ENCODE measurements at regions not wholly inside any gene's neighbourhood (a gene's known extent, or its start where the extent isn't known, plus 50 kb on each side); places are given as distances from the start of the nearest gene placed in this dataset.

DNA sequence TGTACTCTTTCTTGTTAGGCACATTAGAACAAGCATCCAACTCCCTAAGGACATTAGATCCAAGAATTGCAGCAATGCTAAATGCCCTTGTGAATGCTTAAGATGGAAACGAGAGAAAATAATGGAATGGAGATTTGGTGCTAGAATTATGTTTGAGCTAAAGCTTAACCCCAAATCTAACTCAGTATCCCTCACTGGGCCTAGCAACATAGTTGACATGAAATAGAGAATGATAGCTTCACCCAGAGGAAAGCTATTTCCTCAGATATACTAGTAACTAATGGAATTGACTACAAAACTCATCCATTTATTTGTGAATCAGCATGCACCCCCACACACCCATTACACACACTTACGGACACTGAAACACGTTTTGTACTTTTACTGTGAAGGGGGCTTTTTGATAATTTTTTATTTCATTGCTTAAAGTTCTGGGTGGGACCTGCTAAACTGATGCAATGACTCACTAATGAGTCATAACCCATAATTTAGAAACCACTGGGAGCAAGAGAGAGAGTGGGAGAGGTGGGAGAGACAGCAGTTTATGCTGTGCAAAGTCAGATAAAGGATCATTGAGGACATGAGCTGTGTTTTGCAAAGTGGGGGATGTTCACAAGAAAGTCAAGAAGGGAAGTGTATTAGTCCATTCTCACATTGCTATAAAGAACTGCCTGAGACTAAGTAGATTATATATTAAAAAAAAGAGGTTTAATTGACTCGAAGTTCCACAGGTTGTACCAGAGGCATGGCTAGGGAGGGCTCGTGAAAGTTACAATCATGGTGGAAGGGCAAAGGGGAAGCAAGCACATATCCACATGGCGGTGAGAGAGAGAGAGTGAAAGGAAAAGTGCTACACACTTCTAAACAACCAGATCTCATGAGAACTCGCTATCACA, 382.7 kb downstream of the SFMBT2 start:
- no peak for DNase-seq (ENCODE audit: low read depth)

DNA sequence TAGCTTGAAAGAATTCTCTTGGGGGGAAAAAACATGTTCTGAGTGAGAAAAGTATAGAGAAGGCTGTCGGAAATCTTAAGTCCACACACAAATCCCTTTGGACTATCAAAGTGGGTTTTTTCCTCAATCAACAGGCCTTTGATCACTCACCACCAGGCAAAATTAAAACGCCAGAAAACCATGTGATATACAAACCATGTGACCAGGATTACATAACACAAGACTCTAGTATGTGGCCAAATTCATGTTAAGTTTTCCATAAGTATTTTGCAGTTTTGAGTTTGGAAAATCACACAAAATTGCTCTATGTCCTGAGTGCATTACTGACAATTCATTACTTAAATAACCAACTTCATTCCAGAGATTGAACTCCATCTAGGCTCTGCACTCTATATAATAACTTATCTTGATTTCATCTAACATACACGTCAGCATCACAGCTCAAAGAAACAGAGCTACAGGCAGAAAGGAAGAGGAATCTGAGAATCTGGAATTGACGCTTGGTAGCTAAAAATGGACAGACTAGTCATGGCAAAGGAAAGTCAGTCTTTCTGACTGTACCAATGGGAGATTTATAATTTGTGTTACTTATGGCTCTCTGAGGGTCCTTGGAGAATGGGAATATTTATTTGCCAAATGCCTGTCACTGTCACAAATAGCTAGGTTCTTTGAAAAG, 383.5 kb downstream of the SFMBT2 start:
- no peak for DNase-seq (ENCODE audit: low read depth)

DNA sequence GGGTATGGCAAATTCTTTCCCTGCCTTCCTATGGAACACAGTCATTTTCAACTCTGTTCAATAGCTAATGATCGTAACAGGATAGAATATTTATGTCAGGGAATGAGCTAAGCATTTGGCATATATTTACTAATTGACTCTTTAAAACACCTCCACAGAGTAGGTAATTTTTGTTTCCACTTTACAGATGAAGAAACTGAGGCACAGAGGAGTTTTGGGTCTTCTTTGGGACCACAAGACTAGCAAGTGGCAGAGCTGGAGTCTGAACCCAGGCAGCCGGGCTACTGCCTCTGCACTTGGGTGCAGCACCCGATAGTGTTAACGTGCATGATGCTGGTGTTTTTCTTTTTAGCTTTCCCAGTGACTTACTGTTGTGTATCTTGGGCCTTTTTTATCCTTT, 384.0 kb downstream of the SFMBT2 start:
- no peak for DNase-seq (ENCODE audit: low read depth)

DNA sequence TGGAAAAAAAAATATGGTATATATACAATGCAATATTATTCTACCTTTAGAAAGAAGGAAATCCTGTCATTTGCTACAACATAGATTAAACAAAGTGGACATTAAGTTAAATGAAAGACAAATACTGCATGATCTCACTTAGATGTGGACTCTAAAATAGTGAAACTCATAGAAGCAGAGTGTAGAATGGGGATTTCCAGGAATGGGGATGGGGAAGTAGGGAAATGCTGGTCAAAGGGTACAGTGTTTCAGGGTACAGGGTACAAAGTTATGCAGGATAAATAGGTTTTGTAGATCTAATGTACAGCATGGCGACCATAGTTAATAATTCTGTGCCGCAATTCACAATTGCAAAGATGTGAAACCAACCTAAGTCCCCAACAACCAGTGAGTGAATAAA, 385.5 kb downstream of the SFMBT2 start:
- DNase-seq (ENCODE audit: low read depth), result no peak

DNA sequence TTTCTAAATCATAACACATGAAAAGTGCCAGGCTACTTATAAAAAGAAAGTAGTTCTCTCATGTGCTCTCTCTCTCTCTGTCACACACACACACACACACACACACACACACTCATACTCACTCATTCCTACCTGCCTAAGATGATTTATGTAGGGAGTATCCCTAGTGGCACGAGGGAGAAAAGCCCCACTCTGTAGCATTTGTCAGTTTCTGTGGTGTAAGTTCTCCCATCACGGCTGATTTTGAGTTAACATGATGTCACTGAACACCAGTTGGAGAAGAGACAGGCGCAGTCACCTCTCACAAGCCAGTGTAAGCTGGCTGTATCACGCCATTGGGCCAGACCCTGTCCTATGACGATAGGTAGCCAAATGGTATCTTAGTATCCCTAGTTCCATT, 395.4 kb downstream of the SFMBT2 start:
- DNase-seq (ENCODE audit: low read depth), result no peak

DNA sequence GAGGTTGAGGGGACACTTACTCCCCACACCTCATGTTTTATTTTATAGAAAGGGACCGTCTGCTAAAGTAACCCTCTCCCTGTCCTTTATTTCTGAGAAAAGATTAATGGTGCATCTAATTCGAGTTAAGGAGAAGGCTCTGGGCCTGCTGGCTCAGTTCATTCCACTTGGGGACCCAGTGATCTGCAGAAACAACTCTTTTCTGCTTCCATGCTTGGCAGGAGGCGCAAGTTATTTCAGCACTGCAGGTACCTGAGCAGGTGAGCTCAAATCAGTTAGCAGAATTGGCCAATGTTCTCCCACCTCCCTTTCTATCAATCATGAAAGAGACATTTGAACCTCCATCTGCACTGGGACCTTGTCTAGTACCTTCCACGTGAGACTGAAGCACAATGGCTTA, 396.1 kb downstream of the SFMBT2 start:
- no peak for DNase-seq (ENCODE audit: low read depth)

DNA sequence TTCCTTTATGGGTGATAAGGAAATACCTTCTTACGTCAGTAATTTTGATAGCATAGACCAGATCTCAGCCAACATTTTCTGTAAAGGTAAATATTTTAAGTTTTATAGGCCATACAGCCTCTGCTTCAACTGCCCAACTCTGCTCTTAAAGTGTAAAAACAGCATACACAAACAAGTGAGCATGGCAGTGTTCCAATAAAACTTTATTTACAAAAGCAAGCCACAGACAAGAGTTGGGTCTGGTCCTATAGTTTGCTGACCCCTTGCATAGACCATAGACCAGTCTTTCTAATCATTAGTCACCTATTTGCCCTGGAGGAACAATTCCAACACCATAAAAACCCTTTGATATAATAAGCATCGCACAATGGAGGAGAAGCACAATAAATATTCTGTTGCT, 398.8 kb downstream of the SFMBT2 start:
- DNase-seq (ENCODE audit: low read depth), result no peak

DNA sequence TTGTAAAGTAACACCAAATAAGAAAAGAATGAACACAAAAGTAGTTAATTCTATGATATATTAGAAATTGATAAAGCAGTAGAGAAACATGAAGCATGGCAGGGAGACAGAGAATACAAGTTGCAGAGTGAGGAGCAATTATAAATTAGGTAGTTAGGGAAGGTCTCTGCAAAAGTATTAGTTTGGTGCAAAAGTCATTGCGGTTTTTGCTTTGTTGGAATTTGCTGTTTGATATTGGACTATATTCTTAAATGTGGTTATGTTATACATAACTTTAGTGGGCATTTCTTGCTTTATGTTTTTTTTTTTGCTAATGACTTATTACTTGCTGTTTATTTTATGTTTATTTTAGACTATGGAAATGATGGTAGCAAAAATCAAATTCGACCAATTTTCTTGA, 402.2 kb downstream of the SFMBT2 start:
- no peak for DNase-seq (ENCODE audit: low read depth)

DNA sequence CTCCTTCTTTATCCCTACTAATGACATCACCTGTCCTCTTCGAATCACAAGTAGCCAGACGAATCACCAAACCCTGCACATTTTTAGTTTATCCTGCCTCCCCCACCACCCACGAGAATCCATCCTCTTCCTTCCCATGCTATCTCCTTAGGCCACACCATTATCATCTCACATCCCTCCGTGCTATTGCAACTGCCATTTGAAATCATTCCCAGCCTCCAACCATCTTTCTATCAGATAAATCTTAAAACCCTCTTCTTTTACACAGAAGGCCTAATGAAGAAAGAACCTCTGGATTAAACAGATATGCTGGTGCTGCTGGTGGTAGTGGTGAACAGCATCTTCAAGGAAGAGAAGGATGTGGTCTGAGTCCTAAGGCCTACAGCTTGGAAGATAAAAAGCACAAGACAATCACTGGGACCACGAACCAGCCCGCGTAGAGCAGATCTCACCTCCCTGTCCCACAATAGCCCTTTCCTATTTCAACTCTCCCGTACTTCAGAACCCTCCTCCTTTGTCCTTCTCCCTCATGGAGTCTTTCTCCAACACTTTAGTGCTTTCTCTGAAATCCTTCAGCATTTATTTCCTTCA, 403.1 kb downstream of the SFMBT2 start:
- no peak for DNase-seq (ENCODE audit: low read depth)

DNA sequence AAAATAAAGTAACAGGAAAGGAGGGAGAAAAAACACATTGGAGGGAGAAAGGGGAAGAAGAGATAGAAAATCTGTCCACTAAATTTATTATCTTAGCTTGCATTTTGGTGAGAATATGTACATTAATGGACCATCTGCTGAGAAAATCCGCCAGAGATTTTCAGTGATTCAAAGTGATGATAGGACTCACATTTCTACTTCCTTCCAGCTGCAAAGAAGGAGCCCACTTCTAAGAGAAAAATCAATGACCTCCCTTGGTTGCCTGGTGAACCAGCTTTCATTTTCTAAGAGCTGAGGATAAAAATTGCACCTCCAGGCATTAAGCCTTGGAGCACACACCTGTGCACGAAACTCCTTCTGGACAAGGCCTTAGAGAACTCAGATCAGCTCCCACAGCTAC, 404.3 kb downstream of the SFMBT2 start:
- DNase-seq (ENCODE audit: low read depth), result no peak

DNA sequence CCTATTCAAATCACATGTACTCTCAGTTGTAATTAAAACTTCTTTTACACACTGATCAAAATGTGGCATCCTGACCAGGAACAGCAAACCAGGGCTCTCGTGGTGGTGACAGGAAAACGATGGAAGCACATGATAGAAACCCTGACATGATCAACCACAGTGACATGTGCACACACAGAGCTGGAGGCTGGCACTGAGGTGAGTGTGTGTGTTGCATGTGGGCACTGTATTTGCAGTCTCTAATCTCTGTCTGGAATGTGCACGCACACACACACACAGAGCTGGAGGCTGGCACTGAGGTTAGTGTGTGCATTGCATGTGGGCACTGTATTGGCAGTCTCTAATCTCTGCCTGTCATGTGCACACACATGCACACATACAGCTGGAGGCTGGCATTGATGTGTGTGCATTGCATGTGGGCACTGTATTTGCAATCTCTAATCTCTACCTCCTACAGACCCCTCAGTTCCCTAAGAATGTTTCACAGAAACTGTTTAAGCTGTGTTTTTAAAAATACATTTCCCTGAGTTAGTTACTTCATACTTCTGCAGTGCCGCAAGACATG, 406.9 kb downstream of the SFMBT2 start:
- no peak for DNase-seq (ENCODE audit: low read depth)

DNA sequence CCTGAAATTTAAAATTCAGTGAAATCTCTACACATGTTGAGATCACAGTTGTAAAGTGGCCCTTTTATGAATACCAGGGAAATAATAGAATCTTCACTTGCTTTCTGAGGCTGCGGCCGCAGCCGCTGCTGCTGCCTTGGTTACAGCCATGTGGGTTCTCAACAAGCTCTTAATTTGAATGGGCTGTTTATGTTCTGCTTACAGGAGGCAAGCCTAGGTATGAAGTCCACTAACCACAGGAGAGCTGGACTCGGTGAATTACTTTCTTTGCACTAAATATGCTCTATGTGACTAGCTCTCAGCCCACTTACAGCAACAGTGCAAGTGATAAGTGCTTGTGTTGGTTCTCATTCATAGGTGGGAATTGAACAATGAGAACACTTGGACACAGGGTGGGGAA, 410.8 kb downstream of the SFMBT2 start:
- no peak for DNase-seq (ENCODE audit: low read depth)

DNA sequence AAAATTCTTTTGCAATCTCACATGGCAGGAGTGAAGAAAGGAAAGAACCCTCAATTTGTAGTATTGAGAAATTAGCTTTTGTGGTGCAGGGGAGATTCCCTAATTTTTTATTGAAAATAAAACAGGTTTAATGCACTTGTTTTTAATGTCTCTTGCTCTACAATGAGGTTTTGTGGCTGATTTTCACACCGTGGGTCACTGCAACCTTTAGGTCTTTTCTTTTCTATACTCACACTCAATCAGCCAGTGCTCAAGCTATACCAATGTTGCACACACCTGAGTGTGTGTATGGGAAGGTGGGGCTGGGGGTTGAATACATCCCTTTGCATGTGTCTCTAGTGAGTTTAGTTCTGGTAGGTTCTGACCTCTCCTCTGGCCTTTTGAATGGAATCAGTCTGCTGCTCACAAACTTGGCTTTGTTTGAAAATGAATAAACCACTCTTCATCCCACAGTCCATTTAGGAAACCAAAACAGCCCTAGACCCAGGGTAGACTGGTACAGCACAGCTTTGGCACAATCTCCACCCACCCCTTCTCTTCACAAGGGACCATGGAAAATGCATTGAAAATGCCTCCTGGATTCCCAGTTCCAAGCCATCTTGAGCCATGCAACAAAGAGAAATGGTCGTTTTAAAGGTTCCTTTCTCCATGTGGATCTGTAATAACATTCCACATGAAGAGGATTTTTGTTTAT, 411.5 kb downstream of the SFMBT2 start:
- DNase-seq (ENCODE audit: low read depth), result no peak

DNA sequence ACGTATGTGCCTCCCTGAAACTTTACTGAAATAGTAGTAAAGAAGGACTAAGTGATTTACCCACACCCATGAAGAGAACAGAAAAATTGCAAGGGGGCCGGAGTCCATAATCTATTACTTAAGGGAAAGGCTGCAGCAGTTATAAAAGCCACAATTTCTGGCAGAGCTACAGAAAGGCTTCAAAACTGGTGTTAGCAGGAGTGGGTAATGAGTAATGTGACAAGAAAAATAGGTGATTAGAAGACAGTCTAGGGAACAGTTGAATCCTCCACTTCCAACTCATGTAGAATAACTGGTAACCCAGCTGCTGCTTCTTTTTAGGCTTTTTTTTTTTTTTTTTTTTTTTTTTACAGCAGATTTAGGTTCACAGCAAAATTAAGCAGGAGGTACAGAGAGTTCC, 413.3 kb downstream of the SFMBT2 start:
- DNase-seq (ENCODE audit: low read depth), result no peak

DNA sequence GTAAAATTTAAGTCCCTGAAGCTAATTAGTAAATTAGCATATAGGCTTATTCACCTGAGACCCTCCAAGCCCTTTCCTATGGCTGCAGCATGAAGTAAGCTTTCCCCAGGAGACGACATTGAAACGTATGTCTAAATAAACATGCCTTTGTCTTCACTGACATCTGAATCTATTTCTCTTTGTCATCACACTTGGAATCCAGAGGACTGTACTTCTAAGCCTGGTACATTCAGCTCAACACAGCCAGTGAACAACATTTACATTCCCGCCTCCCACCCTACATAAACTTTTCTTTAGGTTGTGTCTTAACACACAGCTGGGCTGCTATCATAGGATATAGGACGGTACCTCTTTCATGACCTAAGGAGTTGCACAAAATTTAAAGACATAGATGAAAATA, 414.4 kb downstream of the SFMBT2 start:
- no peak for DNase-seq (ENCODE audit: low read depth)

DNA sequence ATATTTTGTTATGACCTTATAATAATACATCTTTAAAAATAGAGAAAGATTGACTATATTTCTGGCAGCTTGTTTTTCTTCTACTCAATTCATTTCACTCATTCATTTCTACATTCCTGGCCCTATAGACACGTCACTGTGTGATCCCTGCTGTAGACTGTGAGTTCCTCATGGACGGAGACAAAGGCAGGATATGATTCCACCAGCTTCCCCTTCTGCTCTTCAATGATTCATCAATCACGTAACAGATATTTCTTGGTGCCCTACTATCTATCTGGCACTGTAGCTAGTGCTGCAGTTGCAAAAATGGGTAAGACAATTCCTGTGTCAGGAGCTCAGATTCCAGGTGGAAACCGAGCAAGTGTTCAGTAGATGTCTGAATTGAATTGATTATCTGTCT, 415.0 kb downstream of the SFMBT2 start:
- no peak for DNase-seq (ENCODE audit: low read depth)

DNA sequence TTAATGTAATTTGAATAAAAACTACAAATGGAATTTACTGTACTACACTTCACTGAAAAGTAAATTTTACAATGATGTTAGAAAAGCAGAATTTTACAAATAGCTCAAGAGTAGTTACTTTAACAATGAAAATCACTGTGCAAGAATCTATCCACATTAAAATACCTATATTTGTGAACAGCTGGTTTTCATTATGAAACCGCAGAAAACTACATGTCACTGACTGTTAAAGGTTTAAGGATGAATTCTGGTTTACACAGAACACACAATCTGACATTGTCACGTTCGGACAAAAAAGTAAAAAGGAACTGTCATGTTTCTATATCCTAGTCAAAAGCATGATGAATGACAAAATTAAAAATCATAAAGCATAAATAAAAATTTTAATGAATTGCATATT, 415.3 kb upstream of the PRKCQ start:
- DNase-seq (ENCODE audit: low read depth), result no peak

DNA sequence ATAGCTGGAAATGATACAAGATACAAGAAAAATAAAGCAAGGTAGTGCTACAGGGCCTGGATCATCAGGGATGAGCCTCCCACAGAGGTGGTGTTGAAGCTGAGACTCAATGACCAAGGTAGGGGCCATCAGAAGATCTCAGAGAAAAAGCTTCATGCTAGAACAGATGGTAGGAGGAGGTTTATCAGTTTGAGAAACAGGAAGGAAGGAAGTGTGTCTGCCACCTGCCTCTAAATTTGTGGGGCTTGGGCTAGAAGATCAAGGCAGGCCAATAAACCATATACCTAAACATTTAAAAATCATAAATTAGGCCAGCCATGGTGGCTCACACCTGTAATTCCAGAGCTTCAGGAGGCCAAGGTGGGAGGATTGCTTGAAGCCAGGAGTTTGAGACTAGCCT, 410.8 kb upstream of the PRKCQ start:
- no peak for DNase-seq (ENCODE audit: low read depth)

DNA sequence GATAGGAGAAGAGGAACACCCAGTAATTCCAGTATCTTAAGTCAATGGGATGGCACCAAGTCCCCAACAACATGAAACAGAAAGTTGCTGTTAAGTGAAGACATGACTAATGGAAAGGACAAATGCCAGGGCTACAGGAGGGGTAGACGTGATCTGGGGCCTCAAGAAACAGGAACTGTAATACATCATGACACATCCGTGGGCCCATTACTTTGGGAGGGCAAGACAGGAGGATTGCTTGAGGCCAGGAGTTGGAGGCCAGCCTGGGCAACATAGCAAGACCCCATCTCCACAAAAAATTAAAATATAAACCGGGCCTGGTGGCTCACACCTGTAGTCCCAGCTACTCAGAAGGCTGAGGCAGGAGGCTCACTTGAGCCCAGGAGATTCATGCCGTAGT, 408.6 kb upstream of the PRKCQ start:
- DNase-seq (ENCODE audit: low read depth), result no peak

DNA sequence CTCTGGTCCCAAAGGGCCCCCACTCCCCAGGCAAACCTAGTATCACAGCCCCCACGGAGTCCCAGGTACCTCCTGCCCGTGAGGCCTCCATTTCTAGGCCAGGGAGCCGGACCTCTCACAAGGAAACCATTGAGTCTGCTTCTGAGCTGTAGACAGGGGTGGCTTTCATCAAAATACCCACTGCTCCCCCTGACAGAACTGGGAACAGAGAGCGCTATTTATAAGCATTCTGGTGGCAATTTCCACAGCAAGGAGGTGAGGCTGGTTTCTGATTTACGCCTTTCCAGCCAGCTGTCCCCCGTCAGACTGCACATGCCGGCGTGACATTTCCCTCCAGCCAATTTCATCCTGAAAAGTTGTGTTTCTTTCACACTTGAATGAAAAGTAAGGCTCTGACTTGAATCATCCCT, 407.5 kb upstream of the PRKCQ start:
- no peak for DNase-seq (ENCODE audit: low read depth)

DNA sequence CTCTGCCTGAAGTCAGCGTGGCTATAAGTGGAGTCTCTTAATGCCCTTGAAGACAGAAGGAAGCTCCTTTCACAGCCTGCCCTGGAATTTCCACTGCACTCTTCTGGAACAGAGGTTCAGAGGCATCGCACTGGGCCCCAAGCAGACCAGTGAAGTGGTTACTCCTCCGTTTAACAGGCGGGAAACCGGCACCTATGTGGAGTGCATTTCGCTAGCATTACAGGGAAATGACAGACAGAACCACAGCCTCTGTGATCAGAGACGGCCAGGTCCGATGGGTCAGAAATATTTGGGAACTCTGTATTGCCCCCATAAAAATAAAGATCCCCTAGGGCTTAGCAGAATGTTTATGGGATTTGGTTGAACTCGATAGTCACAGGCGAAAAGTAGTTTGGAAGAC, 406.9 kb upstream of the PRKCQ start:
- no peak for DNase-seq (ENCODE audit: low read depth)

DNA sequence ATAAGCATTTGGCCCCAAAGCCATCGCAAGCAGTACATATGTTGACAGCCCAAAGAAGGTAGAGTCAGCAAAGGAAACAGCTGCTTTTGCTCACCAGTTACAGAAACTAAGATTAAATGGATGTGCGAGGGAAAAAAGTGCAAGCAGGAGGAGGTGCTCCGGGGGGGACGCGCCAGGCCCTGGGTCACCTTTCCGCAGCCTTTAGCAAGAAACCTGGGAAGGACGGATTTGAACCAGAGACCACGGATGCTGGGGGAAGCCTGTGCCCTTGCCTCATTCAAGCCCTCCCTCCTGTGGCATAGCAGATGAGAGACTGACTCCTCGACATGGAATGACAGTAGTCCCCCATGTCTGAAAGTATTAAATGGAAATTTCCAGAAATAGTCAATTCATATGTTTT, 405.6 kb upstream of the PRKCQ start:
- DNase-seq (ENCODE audit: low read depth), result no peak
